GM23338 (cell line): ENCODE measurements at regions not wholly inside any gene's neighbourhood (a gene's known extent, or its start where the extent isn't known, plus 50 kb on each side); places are given as distances from the start of the nearest gene placed in this dataset.

Source experiments
- ATAC-seq: fragments of 200-7000 bp; cut with Tn5 transposase; 3 replicates; pipeline ENCODE4 v1.9.1; 2020
- DNase-seq: peaks from one replicate; pipeline ENCODE4 v3.0.0-alpha.2; 2015; ENCODE audit warnings: low spot score
- H2AFZ ChIP-seq: fragments of 200-600 bp; sonication (generic); 2 replicates; pipeline ENCODE4 v1.8.0; 2016; ENCODE audit warnings: antibody characterized with exemption, mild to moderate bottlenecking, moderate library complexity
- H3F3A ChIP-seq: fragments of 200-600 bp; sonication (generic); replicated peaks from 2 replicates; pipeline ENCODE4 v1.8.0; 2017; ENCODE audit warnings: antibody characterized with exemption, mixed run types, low read depth
- H3K27ac ChIP-seq: fragments of 200-600 bp; sonication (generic); 2 replicates; pipeline ENCODE4 v1.6.1; 2016; ENCODE audit warnings: low read depth
- H3K27me3 ChIP-seq: fragments of 200-600 bp; sonication (generic); 2 replicates; pipeline ENCODE4 v1.8.0; 2016; ENCODE audit warnings: mild to moderate bottlenecking, mixed run types, moderate library complexity; ENCODE audit not compliant: insufficient read depth
- H3K36me3 ChIP-seq: fragments of 200-600 bp; sonication (generic); 2 replicates; pipeline ENCODE4 v1.8.0; 2016; ENCODE audit warnings: mild to moderate bottlenecking; ENCODE audit not compliant: insufficient read depth
- H3K4me1 ChIP-seq: fragments of 200-600 bp; sonication (generic); 2 replicates; pipeline ENCODE4 v1.8.0; 2016; ENCODE audit warnings: mild to moderate bottlenecking, moderate library complexity; ENCODE audit not compliant: insufficient read depth
- H3K4me2 ChIP-seq: fragments of 200-600 bp; sonication (generic); 2 replicates; pipeline ENCODE4 v1.7.1; 2017; ENCODE audit warnings: mixed run types
- H3K4me3 ChIP-seq: fragments of 200-600 bp; sonication (generic); 2 replicates; pipeline ENCODE4 v1.6.1; 2016; ENCODE audit warnings: mixed run types
- H3K79me2 ChIP-seq: fragments of 200-600 bp; sonication (generic); replicated peaks from 2 replicates; pipeline ENCODE4 v1.8.0; 2017; ENCODE audit warnings: mild to moderate bottlenecking; ENCODE audit not compliant: insufficient read depth
- H3K9me2 ChIP-seq: fragments of 200-600 bp; sonication (generic); 2 replicates; pipeline ENCODE4 v1.8.0; 2017; ENCODE audit not compliant: insufficient read depth
- H4K20me1 ChIP-seq: fragments of 200-600 bp; sonication (generic); replicated peaks from 2 replicates; pipeline ENCODE4 v1.8.0; 2017; ENCODE audit warnings: mild to moderate bottlenecking; ENCODE audit not compliant: insufficient read depth
- H3K27ac Mint-ChIP-seq: 2 replicates; pipeline ENCODE4 v1.8.0; 2020; ENCODE audit warnings: inconsistent platforms, mild to moderate bottlenecking, moderate library complexity, mixed read lengths
- H3K27me3 Mint-ChIP-seq: 3 replicates; pipeline ENCODE4 v1.8.0; 2022; ENCODE audit warnings: low read depth, mild to moderate bottlenecking, moderate library complexity, mixed read lengths, inconsistent platforms; ENCODE audit not compliant: insufficient read depth, poor library complexity
- H3K36me3 Mint-ChIP-seq: 3 replicates; pipeline ENCODE4 v1.8.0; 2021; ENCODE audit warnings: low read depth, mild to moderate bottlenecking, inconsistent platforms, moderate library complexity, mixed read lengths
- H3K4me1 Mint-ChIP-seq: 3 replicates; pipeline ENCODE4 v1.8.0; 2020; ENCODE audit warnings: mild to moderate bottlenecking, inconsistent platforms, mixed read lengths
- H3K4me3 Mint-ChIP-seq: 3 replicates; pipeline ENCODE4 v1.8.0; 2021; ENCODE audit warnings: moderate library complexity, mild to moderate bottlenecking, inconsistent platforms, mixed read lengths
- H3K9me3 Mint-ChIP-seq: 3 replicates; pipeline ENCODE4 v1.8.0; 2020; ENCODE audit warnings: moderate library complexity, mild to moderate bottlenecking, inconsistent platforms, mixed read lengths
- CREB1 ChIP-seq: fragments of 250-450 bp; sonication (Bioruptor Pico); IDR thresholded peaks from 2 replicates; pipeline ENCODE4 v1.5.0; 2020; ENCODE audit warnings: low read depth, mild to moderate bottlenecking, moderate library complexity
- EZH2phosphoT487 ChIP-seq: fragments of 200-600 bp; sonication (generic); IDR thresholded peaks from one replicate; pipeline ENCODE4 v1.8.1; 2018; ENCODE audit warnings: antibody characterized with exemption; ENCODE audit not compliant: unreplicated experiment
- JUNB ChIP-seq: IDR thresholded peaks from one replicate; pipeline ENCODE4 v1.6.1; 2016; ENCODE audit warnings: antibody characterized with exemption; ENCODE audit not compliant: unreplicated experiment
- NANOG ChIP-seq: IDR thresholded peaks from 2 replicates; pipeline ENCODE4 v1.6.1; 2016; ENCODE audit warnings: antibody characterized with exemption, borderline replicate concordance
- POLR2AphosphoS5 ChIP-seq: IDR thresholded peaks from 2 replicates; pipeline ENCODE4 v1.6.1; 2016; ENCODE audit warnings: antibody characterized with exemption, low read depth
- ZNF114 ChIP-seq: fragments of 250-450 bp; sonication (Bioruptor Pico); IDR thresholded peaks from 2 replicates; pipeline ENCODE4 v1.5.0; 2020; ENCODE audit warnings: mild to moderate bottlenecking, moderate library complexity
- ZNF331 ChIP-seq: fragments of 250-450 bp; sonication (Bioruptor Pico); IDR thresholded peaks from 2 replicates; pipeline ENCODE4 v1.5.0; 2020; ENCODE audit warnings: low read depth, mild to moderate bottlenecking, moderate library complexity
- TF ChIP-seq, protein P1 (sequence below), 2 experiments: fragments of 200-600 bp in 1 of 2; sonication (generic) in 1 of 2; conservative IDR thresholded peaks; 2 replicates each; pipeline versions ENCODE4 v1.5.1 to v1.6.1; 2016 to 2017; ENCODE audit warnings: antibody characterized with exemption in 2 of 2, low read depth in 2 of 2, mild to moderate bottlenecking in 2 of 2, moderate library complexity in 1 of 2
- TF ChIP-seq, protein P2 (sequence below): IDR thresholded peaks from one replicate; pipeline ENCODE4 v1.6.1; 2018; ENCODE audit warnings: antibody characterized with exemption; ENCODE audit not compliant: unreplicated experiment

GRCh38 chr22:34849965-34850364 is 216.0 kb upstream of the ISX start (continued):
- TF ChIP-seq, protein P1, sequence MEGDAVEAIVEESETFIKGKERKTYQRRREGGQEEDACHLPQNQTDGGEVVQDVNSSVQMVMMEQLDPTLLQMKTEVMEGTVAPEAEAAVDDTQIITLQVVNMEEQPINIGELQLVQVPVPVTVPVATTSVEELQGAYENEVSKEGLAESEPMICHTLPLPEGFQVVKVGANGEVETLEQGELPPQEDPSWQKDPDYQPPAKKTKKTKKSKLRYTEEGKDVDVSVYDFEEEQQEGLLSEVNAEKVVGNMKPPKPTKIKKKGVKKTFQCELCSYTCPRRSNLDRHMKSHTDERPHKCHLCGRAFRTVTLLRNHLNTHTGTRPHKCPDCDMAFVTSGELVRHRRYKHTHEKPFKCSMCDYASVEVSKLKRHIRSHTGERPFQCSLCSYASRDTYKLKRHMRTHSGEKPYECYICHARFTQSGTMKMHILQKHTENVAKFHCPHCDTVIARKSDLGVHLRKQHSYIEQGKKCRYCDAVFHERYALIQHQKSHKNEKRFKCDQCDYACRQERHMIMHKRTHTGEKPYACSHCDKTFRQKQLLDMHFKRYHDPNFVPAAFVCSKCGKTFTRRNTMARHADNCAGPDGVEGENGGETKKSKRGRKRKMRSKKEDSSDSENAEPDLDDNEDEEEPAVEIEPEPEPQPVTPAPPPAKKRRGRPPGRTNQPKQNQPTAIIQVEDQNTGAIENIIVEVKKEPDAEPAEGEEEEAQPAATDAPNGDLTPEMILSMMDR (conservative IDR thresholded peaks at IDR 0.05; ENCODE audit: low read depth in 2 of 2): no peak
- TF ChIP-seq POLR2AphosphoS5 (no peak), ZNF114 (no peak), ZNF331 (CRISPR knock-in tag) (no peak)

GRCh38 chr22:34851918-34852662 is 213.9 kb upstream of the ISX start:
- Histone ChIP-seq H4K20me1 (no peaks in the 10 kb centered on the region), H3K27ac (0 out of 2 replicates have a peak overlapping the region, but pooled peaks have one; percentile 3), H3K79me2 (no peaks in the 10 kb centered on the region), H2AFZ (no peak overlapping the region), H3K9me2 (no peaks in the 10 kb centered on the region; the same call in 1 of the 2 replicates), H3K27me3 (no peaks in the 10 kb centered on the region), H3K4me3 (no peak overlapping the region), H3K4me2 (peak overlapping the region; percentile 31), H3K4me1 (peaks cover 21% of the 10 kb centered on the region), H3K36me3 (no peaks in the 10 kb centered on the region), H3F3A (no peaks in the 10 kb centered on the region)
- no peaks in the 10 kb centered on the region for H3K36me3 Mint-ChIP-seq
- peaks cover 13% of the 10 kb centered on the region for H3K4me1 Mint-ChIP-seq
- ATAC-seq (no peak), DNase-seq (peak; percentile 24)
- H3K27me3 Mint-ChIP-seq: peaks cover 2% of the 10 kb centered on the region
- H3K9me3 Mint-ChIP-seq: peaks cover 31% of the 10 kb centered on the region
- H3K27ac Mint-ChIP-seq: peak overlapping the region; percentile 21
- TF ChIP-seq NANOG (no peak), JUNB (no peak), CREB1 (CRISPR knock-in tag) (peak; percentile 54; the same call in 1 of the 2 replicates), EZH2phosphoT487 (no peak)
- TF ChIP-seq, protein P2, sequence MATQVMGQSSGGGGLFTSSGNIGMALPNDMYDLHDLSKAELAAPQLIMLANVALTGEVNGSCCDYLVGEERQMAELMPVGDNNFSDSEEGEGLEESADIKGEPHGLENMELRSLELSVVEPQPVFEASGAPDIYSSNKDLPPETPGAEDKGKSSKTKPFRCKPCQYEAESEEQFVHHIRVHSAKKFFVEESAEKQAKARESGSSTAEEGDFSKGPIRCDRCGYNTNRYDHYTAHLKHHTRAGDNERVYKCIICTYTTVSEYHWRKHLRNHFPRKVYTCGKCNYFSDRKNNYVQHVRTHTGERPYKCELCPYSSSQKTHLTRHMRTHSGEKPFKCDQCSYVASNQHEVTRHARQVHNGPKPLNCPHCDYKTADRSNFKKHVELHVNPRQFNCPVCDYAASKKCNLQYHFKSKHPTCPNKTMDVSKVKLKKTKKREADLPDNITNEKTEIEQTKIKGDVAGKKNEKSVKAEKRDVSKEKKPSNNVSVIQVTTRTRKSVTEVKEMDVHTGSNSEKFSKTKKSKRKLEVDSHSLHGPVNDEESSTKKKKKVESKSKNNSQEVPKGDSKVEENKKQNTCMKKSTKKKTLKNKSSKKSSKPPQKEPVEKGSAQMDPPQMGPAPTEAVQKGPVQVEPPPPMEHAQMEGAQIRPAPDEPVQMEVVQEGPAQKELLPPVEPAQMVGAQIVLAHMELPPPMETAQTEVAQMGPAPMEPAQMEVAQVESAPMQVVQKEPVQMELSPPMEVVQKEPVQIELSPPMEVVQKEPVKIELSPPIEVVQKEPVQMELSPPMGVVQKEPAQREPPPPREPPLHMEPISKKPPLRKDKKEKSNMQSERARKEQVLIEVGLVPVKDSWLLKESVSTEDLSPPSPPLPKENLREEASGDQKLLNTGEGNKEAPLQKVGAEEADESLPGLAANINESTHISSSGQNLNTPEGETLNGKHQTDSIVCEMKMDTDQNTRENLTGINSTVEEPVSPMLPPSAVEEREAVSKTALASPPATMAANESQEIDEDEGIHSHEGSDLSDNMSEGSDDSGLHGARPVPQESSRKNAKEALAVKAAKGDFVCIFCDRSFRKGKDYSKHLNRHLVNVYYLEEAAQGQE: peak; percentile 72
- H3K4me3 Mint-ChIP-seq: no peak overlapping the region
